GM12878 (cell line): ENCODE measurements at regions not wholly inside any gene's neighbourhood (a gene's known extent, or its start where the extent isn't known, plus 50 kb on each side); places are given as distances from the start of the nearest gene placed in this dataset.

Source experiments
- BHLHE40 ChIP-seq, 2 experiments: fragments of 450-650 bp in 1 of 2; IDR thresholded peaks; 2 replicates each; pipeline ENCODE4 v1.6.1; 2011 to 2017; ENCODE audit warnings: low read depth in 2 of 2, borderline replicate concordance in 1 of 2, improper control_type of control experiment in 1 of 2, low read length in 1 of 2, mild to moderate bottlenecking in 1 of 2
- IKZF1 ChIP-seq: fragments of 450-650 bp; conservative IDR thresholded peaks from 2 replicates; pipeline ENCODE4 v1.6.1; 2017; ENCODE audit warnings: antibody characterized with exemption, mild to moderate bottlenecking
- SREBF1 ChIP-seq: IDR thresholded peaks from 2 replicates; pipeline ENCODE4 v1.6.1; 2012; ENCODE audit warnings: mild to moderate bottlenecking, low read length
- TF ChIP-seq, protein P1 (sequence below): IDR thresholded peaks from 2 replicates; pipeline ENCODE4 v1.6.1; 2012; ENCODE audit warnings: low read depth, low read length, improper control_type of control experiment

DNA sequence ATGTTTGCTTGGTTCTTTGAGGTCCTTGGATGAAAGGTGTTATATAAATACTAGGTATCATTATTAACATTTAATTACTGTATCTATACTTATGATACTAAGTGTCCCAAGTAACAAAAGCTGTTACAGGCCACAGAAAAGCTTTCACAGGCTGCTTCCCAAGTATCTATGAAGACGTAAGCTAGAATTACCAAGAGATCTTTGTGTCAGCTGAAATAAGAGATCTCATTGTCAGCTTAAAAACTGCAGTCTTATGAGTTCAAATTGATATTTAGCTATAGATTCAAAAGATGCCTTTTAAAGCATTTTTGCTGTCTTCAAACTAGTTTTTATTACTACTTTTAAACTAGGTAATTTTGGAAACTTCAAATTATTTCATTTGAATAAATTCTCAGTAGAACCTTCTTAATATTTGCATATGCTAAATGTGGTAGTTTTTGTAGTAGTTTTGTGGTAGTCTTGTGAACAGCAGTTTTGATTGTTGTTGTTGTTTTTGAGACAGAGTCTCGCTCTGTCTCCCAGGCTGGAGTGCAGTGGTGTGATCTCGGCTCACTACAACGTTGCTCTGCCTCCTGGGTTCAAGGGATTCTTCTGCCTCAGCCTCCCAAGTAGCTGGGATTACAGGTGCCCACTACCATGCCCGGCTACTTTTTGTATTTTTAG lies 170.0 kb upstream of the RPL34 start:
- TF ChIP-seq IKZF1 (no peak), SREBF1 (no peak), BHLHE40 (IDR thresholded peaks at IDR 0.05; ENCODE audit: borderline replicate concordance in 1 of 2, low read depth in 2 of 2, low read length in 1 of 2) (no peak)
- TF ChIP-seq, protein P1, sequence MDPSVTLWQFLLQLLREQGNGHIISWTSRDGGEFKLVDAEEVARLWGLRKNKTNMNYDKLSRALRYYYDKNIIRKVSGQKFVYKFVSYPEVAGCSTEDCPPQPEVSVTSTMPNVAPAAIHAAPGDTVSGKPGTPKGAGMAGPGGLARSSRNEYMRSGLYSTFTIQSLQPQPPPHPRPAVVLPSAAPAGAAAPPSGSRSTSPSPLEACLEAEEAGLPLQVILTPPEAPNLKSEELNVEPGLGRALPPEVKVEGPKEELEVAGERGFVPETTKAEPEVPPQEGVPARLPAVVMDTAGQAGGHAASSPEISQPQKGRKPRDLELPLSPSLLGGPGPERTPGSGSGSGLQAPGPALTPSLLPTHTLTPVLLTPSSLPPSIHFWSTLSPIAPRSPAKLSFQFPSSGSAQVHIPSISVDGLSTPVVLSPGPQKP, result no peak
